Motor neuron (in vitro differentiated cells): ENCODE measurements at regions not wholly inside any gene's neighbourhood (a gene's known extent, or its start where the extent isn't known, plus 50 kb on each side); places are given as distances from the start of the nearest gene placed in this dataset.

Source experiments
- ATAC-seq, 8 experiments: fragments of 200-7000 bp; cut with Tn5 transposase; replicated peaks in 6 of 8; 2 replicates each; pipeline ENCODE4 v1.8.0; 2021; ENCODE audit warnings: mild to moderate bottlenecking in 8 of 8, moderate library complexity in 8 of 8
- H3K27ac ChIP-seq, 2 donors: fragments of 250-450 bp; sonication (Bioruptor Pico); 2 replicates each; pipeline ENCODE4 v1.9.0; 2021; ENCODE audit warnings: antibody characterized with exemption in 2 of 2, mild to moderate bottlenecking in 2 of 2, moderate library complexity in 1 of 2
- H3K4me1 ChIP-seq, 2 donors: fragments of 250-450 bp; sonication (Bioruptor Pico); replicated peaks in 1 of 2; 2 replicates each; pipeline ENCODE4 v1.6.1; 2021; ENCODE audit warnings: antibody characterized with exemption in 2 of 2, mild to moderate bottlenecking in 2 of 2, moderate library complexity in 1 of 2
- H3K4me3 ChIP-seq, 5 donors: fragments of 250-450 bp; sonication (Bioruptor Pico); 2 replicates each; pipeline ENCODE4 v1.9.0; 2021; ENCODE audit warnings: antibody characterized with exemption in 5 of 5, mild to moderate bottlenecking in 5 of 5, moderate library complexity in 4 of 5
- WGBS, 10 experiments: fragments of 450-650 bp; shearing (Covaris generic); methylation state at CpG; one replicate each; pipeline ENCODE4 v1.0.0; 2022; 5-methylcytosine and 5-hydroxymethylcytosine counted together
- in situ Hi-C, 9 experiments: fragments of 400-800 bp; cut with MboI; loops; one replicate each; pipeline ENCODE4 v1.15.0; 2021; ENCODE audit warnings: low sequenced_read_pairs in 9 of 9, low pct_unique_long_range_greater_than_20kb in 2 of 9; ENCODE audit not compliant: unreplicated experiment in 9 of 9

GRCh38 chr3:40653001-40653400 is 128.2 kb downstream of the ZNF621 start:
- in situ Hi-C loops = no loop called here
- peak in 3 of 8 experiments; percentile 14 to 25 (median 20) for ATAC-seq
- no peak overlapping the region for H3K4me3 ChIP-seq
- H3K4me1 ChIP-seq = no peaks in the 10 kb centered on the region
- WGBS, 10 experiments = 0 to 100% (median 82%) methylated on average over 1 to 2 of the region's 2 CpGs; no CpG with 5 or more reads in 6 of the 10 experiments
- no peak overlapping the region for H3K27ac ChIP-seq

GRCh38 chr3:40653878-40654277 is 129.1 kb downstream of the ZNF621 start:
- no peak for ATAC-seq
- WGBS, 10 experiments = 36 to 100% (median 85%) methylated on average over 1 to 3 of the region's 3 CpGs; no CpG with 5 or more reads in 4 of the 10 experiments
- H3K27ac ChIP-seq = no peak overlapping the region
- H3K4me1 ChIP-seq = no peaks in the 10 kb centered on the region
- no peak overlapping the region for H3K4me3 ChIP-seq
- in situ Hi-C loops = no loop called here

- ATAC-seq = no peak
- in situ Hi-C loops = no loop called here
- 14 to 90% (median 76%) methylated on average over 1 to 4 of the region's 4 CpGs; no CpG with 5 or more reads in 3 of the 10 experiments for WGBS, 10 experiments
- no peak overlapping the region for H3K27ac ChIP-seq
- no peak overlapping the region for H3K4me3 ChIP-seq
- no peaks in the 10 kb centered on the region for H3K4me1 ChIP-seq
Measured at GRCh38 chr3:40655551-40655950, 130.8 kb downstream of the ZNF621 start.

GRCh38 chr3:40657623-40658022 is 132.9 kb downstream of the ZNF621 start:
- no peak for ATAC-seq
- H3K4me1 ChIP-seq = no peaks in the 10 kb centered on the region
- in situ Hi-C loops = no loop called here
- no peak overlapping the region for H3K4me3 ChIP-seq
- H3K27ac ChIP-seq = no peak overlapping the region
- 64 to 100% (median 100%) methylated on average over 1 to 3 of the region's 3 CpGs; no CpG with 5 or more reads in 3 of the 10 experiments for WGBS, 10 experiments

GRCh38 chr3:40658305-40658704 is 133.5 kb downstream of the ZNF621 start:
- ATAC-seq = no peak
- Histone ChIP-seq H3K27ac (no peak overlapping the region), H3K4me1 (no peaks in the 10 kb centered on the region), H3K4me3 (no peak overlapping the region)
- WGBS, 10 experiments = 38 to 81% (median 51%) methylated on average over 1 to 5 of the region's 5 CpGs
- in situ Hi-C loops = no loop called here

GRCh38 chr3:40660554-40660953 is 135.8 kb downstream of the ZNF621 start:
- in situ Hi-C loops = no loop called here
- no peak overlapping the region for H3K27ac ChIP-seq
- H3K4me1 ChIP-seq = no peaks in the 10 kb centered on the region
- WGBS, 10 experiments = 33 to 100% (median 56%) methylated on average over 1 of the region's 1 CpG; no CpG with 5 or more reads in 5 of the 10 experiments
- ATAC-seq = no peak
- no peak overlapping the region for H3K4me3 ChIP-seq

GRCh38 chr3:40661284-40661683 is 136.5 kb downstream of the ZNF621 start:
- 80 to 100% (median 100%) methylated on average over 1 of the region's 1 CpG; no CpG with 5 or more reads in 4 of the 10 experiments for WGBS, 10 experiments
- in situ Hi-C loops = no loop called here
- Histone ChIP-seq H3K4me1 (no peaks in the 10 kb centered on the region), H3K4me3 (no peak overlapping the region), H3K27ac (no peak overlapping the region)
- ATAC-seq = no peak

- no peak for ATAC-seq
- in situ Hi-C loops = no loop called here
- 9 to 98% (median 52%) methylated on average over 1 to 6 of the region's 6 CpGs; no CpG with 5 or more reads in 1 of the 10 experiments for WGBS, 10 experiments
- Histone ChIP-seq H3K4me3 (no peak overlapping the region), H3K27ac (no peak overlapping the region), H3K4me1 (no peaks in the 10 kb centered on the region)
Measured at GRCh38 chr3:40663280-40663679, 138.5 kb downstream of the ZNF621 start.

- H3K4me1 ChIP-seq = no peaks in the 10 kb centered on the region
- H3K4me3 ChIP-seq = no peak overlapping the region
- in situ Hi-C loops = no loop called here
- no peak overlapping the region for H3K27ac ChIP-seq
- WGBS, 10 experiments = 43 to 91% (median 78%) methylated on average over 1 to 5 of the region's 5 CpGs; no CpG with 5 or more reads in 1 of the 10 experiments
- ATAC-seq = no peak
Measured at GRCh38 chr3:40669176-40669575, 144.4 kb downstream of the ZNF621 start.

GRCh38 chr3:40672861-40673260 is 148.1 kb downstream of the ZNF621 start:
- no peak for ATAC-seq
- no peak overlapping the region for H3K27ac ChIP-seq
- in situ Hi-C loops = no loop called here
- H3K4me3 ChIP-seq = no peak overlapping the region
- peaks cover 0 to 5% of the 10 kb centered on the region in 2 donors for H3K4me1 ChIP-seq
- WGBS, 10 experiments = 20 to 100% (median 75%) methylated on average over 1 of the region's 1 CpG; no CpG with 5 or more reads in 3 of the 10 experiments

GRCh38 chr3:40677321-40677720 is 152.6 kb downstream of the ZNF621 start:
- 10 to 69% (median 56%) methylated on average over 2 to 3 of the region's 3 CpGs; no CpG with 5 or more reads in 3 of the 10 experiments for WGBS, 10 experiments
- in situ Hi-C loops = no loop called here
- Histone ChIP-seq H3K4me1 (peaks cover 0 to 5% of the 10 kb centered on the region in 2 donors), H3K4me3 (no peak overlapping the region), H3K27ac (no peak overlapping the region)
- peak in 2 of 8 experiments; percentile 36 to 39 for ATAC-seq

- H3K27ac ChIP-seq = no peak overlapping the region
- in situ Hi-C loops = no loop called here
- H3K4me3 ChIP-seq = no peak overlapping the region
- peaks cover 0 to 5% of the 10 kb centered on the region in 2 donors for H3K4me1 ChIP-seq
- WGBS, 10 experiments = 11 to 83% (median 50%) methylated on average over 1 to 3 of the region's 3 CpGs; no CpG with 5 or more reads in 1 of the 10 experiments
- ATAC-seq = no peak
Measured at GRCh38 chr3:40677749-40678148, 153.0 kb downstream of the ZNF621 start.

GRCh38 chr3:40679290-40679689 is 154.5 kb downstream of the ZNF621 start:
- H3K4me1 ChIP-seq = peaks cover 0 to 5% of the 10 kb centered on the region in 2 donors
- no peak for ATAC-seq
- in situ Hi-C loops = no loop called here
- H3K27ac ChIP-seq = no peak overlapping the region
- no peak overlapping the region for H3K4me3 ChIP-seq
- 28 to 100% (median 80%) methylated on average over 1 to 4 of the region's 4 CpGs for WGBS, 10 experiments
